SK-N-SH (cell line): ENCODE measurements at regions not wholly inside any gene's neighbourhood (a gene's known extent, or its start where the extent isn't known, plus 50 kb on each side); places are given as distances from the start of the nearest gene placed in this dataset.
"Not testable (repeated sequence)": the region's sequence is repeated elsewhere in the genome, so short reads cannot be mapped to it uniquely, and the experiment has no call there.

ENCODE experiments used
- GABPA ChIP-seq: IDR thresholded peaks from 2 replicates; pipeline ENCODE4 v1.4.0; 2012; ENCODE audit warnings: low read depth, mild to moderate bottlenecking
- JUND ChIP-seq: IDR thresholded peaks from 2 replicates; pipeline ENCODE4 v1.4.0; 2012
- NRF1 ChIP-seq: IDR thresholded peaks from 2 replicates; pipeline ENCODE4 v1.6.1; 2012; ENCODE audit warnings: low read depth, mild to moderate bottlenecking, low read length
- POLR2AphosphoS5 ChIP-seq: IDR thresholded peaks from 2 replicates; pipeline ENCODE4 v1.6.1; 2012; ENCODE audit warnings: low read depth, low read length
- RAD21 ChIP-seq: IDR thresholded peaks from 2 replicates; pipeline ENCODE4 v1.6.1; 2012; ENCODE audit warnings: mild to moderate bottlenecking, low read length
- RCOR1 ChIP-seq: fragments of 150-350 bp; IDR thresholded peaks from 2 replicates; pipeline ENCODE4 v1.6.1; 2017; ENCODE audit warnings: antibody characterized with exemption, low read length
- TAF1 ChIP-seq: IDR thresholded peaks from 2 replicates; pipeline ENCODE4 v1.6.1; 2012; ENCODE audit warnings: low read depth, mild to moderate bottlenecking, low read length, moderate library complexity, borderline replicate concordance
- YY1 ChIP-seq: IDR thresholded peaks from 2 replicates; pipeline ENCODE4 v1.4.0; 2012; ENCODE audit warnings: low read depth, mild to moderate bottlenecking
- TF ChIP-seq, protein P1 (sequence below): fragments of 200-600 bp; sonication (generic); IDR thresholded peaks from 2 replicates; pipeline ENCODE4 v1.6.1; 2017; ENCODE audit warnings: antibody characterized with exemption, mild to moderate bottlenecking, moderate library complexity
- TF ChIP-seq, protein P2 (sequence below): IDR thresholded peaks from 2 replicates; pipeline ENCODE4 v1.4.0; 2012; ENCODE audit warnings: low read depth, borderline replicate concordance

DNA sequence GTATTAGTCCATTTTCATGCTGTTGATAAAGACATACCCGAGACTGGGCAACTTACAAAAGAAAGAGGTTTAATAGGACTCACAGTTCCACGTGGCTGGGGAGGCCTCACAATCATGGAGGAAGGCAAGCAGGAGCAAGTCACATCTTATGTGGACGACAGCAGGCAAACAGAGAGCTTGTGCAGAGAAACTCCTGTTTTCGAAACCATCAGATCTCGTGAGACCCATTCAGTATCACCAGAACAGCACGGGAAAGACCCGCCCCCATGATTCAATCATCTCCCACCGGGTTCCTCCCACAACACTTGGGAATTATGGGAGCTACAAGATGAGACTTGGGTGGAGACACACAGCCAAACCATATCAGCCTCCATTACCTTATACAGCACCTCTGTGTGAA lies 278.9 kb upstream of the FGF13 start:
- TF ChIP-seq, protein P1, sequence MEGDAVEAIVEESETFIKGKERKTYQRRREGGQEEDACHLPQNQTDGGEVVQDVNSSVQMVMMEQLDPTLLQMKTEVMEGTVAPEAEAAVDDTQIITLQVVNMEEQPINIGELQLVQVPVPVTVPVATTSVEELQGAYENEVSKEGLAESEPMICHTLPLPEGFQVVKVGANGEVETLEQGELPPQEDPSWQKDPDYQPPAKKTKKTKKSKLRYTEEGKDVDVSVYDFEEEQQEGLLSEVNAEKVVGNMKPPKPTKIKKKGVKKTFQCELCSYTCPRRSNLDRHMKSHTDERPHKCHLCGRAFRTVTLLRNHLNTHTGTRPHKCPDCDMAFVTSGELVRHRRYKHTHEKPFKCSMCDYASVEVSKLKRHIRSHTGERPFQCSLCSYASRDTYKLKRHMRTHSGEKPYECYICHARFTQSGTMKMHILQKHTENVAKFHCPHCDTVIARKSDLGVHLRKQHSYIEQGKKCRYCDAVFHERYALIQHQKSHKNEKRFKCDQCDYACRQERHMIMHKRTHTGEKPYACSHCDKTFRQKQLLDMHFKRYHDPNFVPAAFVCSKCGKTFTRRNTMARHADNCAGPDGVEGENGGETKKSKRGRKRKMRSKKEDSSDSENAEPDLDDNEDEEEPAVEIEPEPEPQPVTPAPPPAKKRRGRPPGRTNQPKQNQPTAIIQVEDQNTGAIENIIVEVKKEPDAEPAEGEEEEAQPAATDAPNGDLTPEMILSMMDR: not testable (repeated sequence)
- not testable (repeated sequence) for TF ChIP-seq POLR2AphosphoS5, NRF1, RCOR1, GABPA, TAF1, RAD21, YY1, JUND
- TF ChIP-seq, protein P2, sequence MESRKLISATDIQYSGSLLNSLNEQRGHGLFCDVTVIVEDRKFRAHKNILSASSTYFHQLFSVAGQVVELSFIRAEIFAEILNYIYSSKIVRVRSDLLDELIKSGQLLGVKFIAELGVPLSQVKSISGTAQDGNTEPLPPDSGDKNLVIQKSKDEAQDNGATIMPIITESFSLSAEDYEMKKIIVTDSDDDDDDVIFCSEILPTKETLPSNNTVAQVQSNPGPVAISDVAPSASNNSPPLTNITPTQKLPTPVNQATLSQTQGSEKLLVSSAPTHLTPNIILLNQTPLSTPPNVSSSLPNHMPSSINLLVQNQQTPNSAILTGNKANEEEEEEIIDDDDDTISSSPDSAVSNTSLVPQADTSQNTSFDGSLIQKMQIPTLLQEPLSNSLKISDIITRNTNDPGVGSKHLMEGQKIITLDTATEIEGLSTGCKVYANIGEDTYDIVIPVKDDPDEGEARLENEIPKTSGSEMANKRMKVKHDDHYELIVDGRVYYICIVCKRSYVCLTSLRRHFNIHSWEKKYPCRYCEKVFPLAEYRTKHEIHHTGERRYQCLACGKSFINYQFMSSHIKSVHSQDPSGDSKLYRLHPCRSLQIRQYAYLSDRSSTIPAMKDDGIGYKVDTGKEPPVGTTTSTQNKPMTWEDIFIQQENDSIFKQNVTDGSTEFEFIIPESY: not testable (repeated sequence)
